ENCODE measurements at regions not wholly inside any gene's neighbourhood (a gene's known extent, or its start where the extent isn't known, plus 50 kb on each side); places are given as distances from the start of the nearest gene placed in this dataset.

DNA sequence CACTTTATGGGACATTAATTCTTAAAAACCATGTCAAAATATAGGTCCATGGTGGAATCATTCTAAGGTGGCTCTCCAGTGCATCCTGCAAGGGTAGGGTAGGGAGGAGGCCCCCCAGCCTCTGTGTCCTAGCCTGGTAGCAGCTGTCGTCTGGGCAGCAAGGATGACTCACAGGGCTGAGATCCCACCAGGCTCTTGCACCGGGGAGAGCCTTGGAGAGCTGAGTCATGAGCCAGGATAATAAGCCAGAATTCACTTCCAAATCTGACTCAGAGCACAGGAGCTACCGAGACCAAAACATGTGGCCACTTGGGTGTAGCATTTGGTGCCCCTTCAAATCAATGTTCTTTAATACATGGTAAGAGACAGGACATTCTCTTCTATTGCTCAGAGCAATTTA is 298.5 kb downstream of the NEBL start:
- TF ChIP-seq, protein P1, sequence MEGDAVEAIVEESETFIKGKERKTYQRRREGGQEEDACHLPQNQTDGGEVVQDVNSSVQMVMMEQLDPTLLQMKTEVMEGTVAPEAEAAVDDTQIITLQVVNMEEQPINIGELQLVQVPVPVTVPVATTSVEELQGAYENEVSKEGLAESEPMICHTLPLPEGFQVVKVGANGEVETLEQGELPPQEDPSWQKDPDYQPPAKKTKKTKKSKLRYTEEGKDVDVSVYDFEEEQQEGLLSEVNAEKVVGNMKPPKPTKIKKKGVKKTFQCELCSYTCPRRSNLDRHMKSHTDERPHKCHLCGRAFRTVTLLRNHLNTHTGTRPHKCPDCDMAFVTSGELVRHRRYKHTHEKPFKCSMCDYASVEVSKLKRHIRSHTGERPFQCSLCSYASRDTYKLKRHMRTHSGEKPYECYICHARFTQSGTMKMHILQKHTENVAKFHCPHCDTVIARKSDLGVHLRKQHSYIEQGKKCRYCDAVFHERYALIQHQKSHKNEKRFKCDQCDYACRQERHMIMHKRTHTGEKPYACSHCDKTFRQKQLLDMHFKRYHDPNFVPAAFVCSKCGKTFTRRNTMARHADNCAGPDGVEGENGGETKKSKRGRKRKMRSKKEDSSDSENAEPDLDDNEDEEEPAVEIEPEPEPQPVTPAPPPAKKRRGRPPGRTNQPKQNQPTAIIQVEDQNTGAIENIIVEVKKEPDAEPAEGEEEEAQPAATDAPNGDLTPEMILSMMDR (optimal IDR thresholded peaks at IDR 0.05 in 1 of 3, IDR thresholded peaks at IDR 0.05 in 1 of 3, conservative IDR thresholded peaks at IDR 0.05 in 1 of 3; ENCODE audit: extremely low read depth in 1 of 3, insufficient read depth in 2 of 3, low read length in 3 of 3) = no peak
- no peak for TF ChIP-seq EZH2 (IDR thresholded peaks at IDR 0.05; ENCODE audit: low read length)

All from keratinocyte (primary cell).